HCT116 (cell line): ENCODE measurements at regions not wholly inside any gene's neighbourhood (a gene's known extent, or its start where the extent isn't known, plus 50 kb on each side); places are given as distances from the start of the nearest gene placed in this dataset.

ENCODE experiments used
- ATAC-seq: fragments of 200-7000 bp; cut with Tn5 transposase; 2 replicates; pipeline ENCODE4 v1.9.1; 2020; ENCODE audit warnings: mild to moderate bottlenecking, moderate library complexity
- BruUV-seq: library from RNA; stranded (reverse); fragments of 400-500 nt; replicated peaks from 2 replicates; lab custom pipeline; 2021; lab: Mats Ljungman, UMichigan
- CTCF ChIA-PET: fragments of 300-600 bp; sonication (Branson Sonifier 250); formaldehyde crosslinking; loops from one replicate; lab custom pipeline; 2021; ENCODE audit warnings: antibody characterized with exemption; lab: Charles Lee
- POLR2A ChIA-PET: fragments of 300-600, 350-600 bp; sonication (Branson Sonifier 250); formaldehyde crosslinking; loops from one replicate; lab custom pipeline; 2021; ENCODE audit warnings: antibody characterized with exemption; lab: Charles Lee
- RAD21 ChIA-PET, 2 experiments: fragments of 300-600 bp; sonication (Branson Sonifier 250); formaldehyde crosslinking; loops; one replicate each; lab custom pipeline; 2023; ENCODE audit warnings: low total read pairs in 2 of 2; ENCODE audit not compliant: uncharacterized antibody in 2 of 2, unreplicated experiment in 2 of 2, low non-redundant PET in 1 of 2; lab: Charles Lee
- DNase-seq: peaks from one replicate; pipeline ENCODE4 v3.0.0-alpha.2; 2010; ENCODE audit warnings: low read depth, low spot score
- H2AFZ ChIP-seq: fragments of 200-600 bp; shearing (Covaris generic), sonication (generic); 2 replicates; pipeline ENCODE4 v1.6.1; 2017; ENCODE audit warnings: low read depth, mixed run types, mixed read lengths, antibody characterized with exemption, low read length; ENCODE audit not compliant: poor library complexity, severe bottlenecking
- H3K27ac ChIP-seq: 2 replicates; pipeline ENCODE4 v1.5.1; 2012; ENCODE audit warnings: low read depth, low read length
- H3K27me3 ChIP-seq: fragments of 200-600 bp; sonication (generic); 2 replicates; pipeline ENCODE4 v1.6.1; 2016; ENCODE audit warnings: mixed run types, low read length, mixed read lengths; ENCODE audit not compliant: insufficient read depth
- H3K36me3 ChIP-seq, 2 experiments: fragments of 200-500 bp in 1 of 2; fragments of 200-600 bp in 1 of 2; sonication (Bioruptor generic) in 1 of 2; sonication (generic) in 1 of 2; 2 replicates each; pipeline versions ENCODE4 v1.5.1 to v1.6.1; 2014 to 2016; ENCODE audit warnings: low read length in 2 of 2, inconsistent platforms in 1 of 2, mixed read lengths in 1 of 2, mixed run types in 1 of 2; ENCODE audit not compliant: insufficient read depth in 2 of 2, control insufficient read depth in 1 of 2
- H3K4me1 ChIP-seq, 2 experiments: fragments of 200-600 bp in 1 of 2; sonication (generic) in 1 of 2; 2 replicates each; pipeline versions ENCODE4 v1.5.1 to v1.6.1; 2012 to 2017; ENCODE audit warnings: low read length in 2 of 2, inconsistent platforms in 1 of 2, mild to moderate bottlenecking in 1 of 2, mixed read lengths in 1 of 2, mixed run types in 1 of 2, moderate library complexity in 1 of 2; ENCODE audit not compliant: insufficient read depth in 2 of 2, control insufficient read depth in 1 of 2
- H3K4me2 ChIP-seq: fragments of 200-600 bp; sonication (generic); 2 replicates; pipeline ENCODE4 v1.6.1; 2017; ENCODE audit warnings: mixed run types, low read length, mixed read lengths
- H3K4me3 ChIP-seq, 2 experiments: fragments of 200-600 bp in 1 of 2; sonication (generic) in 1 of 2; replicated peaks in 1 of 2; 2 replicates each; pipeline ENCODE4 v1.5.1; 2011 to 2016; ENCODE audit warnings: low read length in 2 of 2, control low read depth in 1 of 2, low read depth in 1 of 2, mild to moderate bottlenecking in 1 of 2, mixed read lengths in 1 of 2, mixed run types in 1 of 2
- H3K79me2 ChIP-seq: fragments of 200-600 bp; sonication (generic); 2 replicates; pipeline ENCODE4 v1.6.1; 2017; ENCODE audit warnings: mild to moderate bottlenecking, mixed run types, low read length, moderate library complexity, mixed read lengths; ENCODE audit not compliant: insufficient read depth
- H3K9ac ChIP-seq: fragments of 200-600 bp; sonication (generic); 2 replicates; pipeline ENCODE4 v1.6.1; 2016; ENCODE audit warnings: low read length, mixed read lengths
- H3K9me2 ChIP-seq: fragments of 200-600 bp; sonication (generic), shearing (Covaris generic); 2 replicates; pipeline ENCODE4 v1.6.1; 2017; ENCODE audit warnings: mixed run types, mild to moderate bottlenecking, moderate library complexity; ENCODE audit not compliant: insufficient read depth
- H3K9me3 ChIP-seq, 2 experiments: fragments of 200-500 bp in 1 of 2; fragments of 200-600 bp in 1 of 2; sonication (Bioruptor generic) in 1 of 2; sonication (generic) in 1 of 2; 2 replicates each; pipeline ENCODE4 v1.6.1; 2014 to 2017; ENCODE audit warnings: low read length in 2 of 2, mixed read lengths in 2 of 2, inconsistent platforms in 1 of 2, low read depth in 1 of 2, mild to moderate bottlenecking in 1 of 2, mixed run types in 1 of 2, moderate library complexity in 1 of 2; ENCODE audit not compliant: control insufficient read depth in 1 of 2, insufficient read depth in 1 of 2
- H4K20me1 ChIP-seq: fragments of 200-600 bp; sonication (generic), shearing (Covaris generic); 2 replicates; pipeline ENCODE4 v1.6.1; 2017; ENCODE audit warnings: mixed run types, mild to moderate bottlenecking, moderate library complexity; ENCODE audit not compliant: insufficient read depth
- CEBPB ChIP-seq: IDR thresholded peaks from 2 replicates; pipeline ENCODE4 v1.6.1; 2012; ENCODE audit warnings: low read depth
- CTCF ChIP-seq, 3 experiments: fragments of 200-600 bp in 1 of 3; sonication (generic) in 1 of 3; IDR thresholded peaks in 2 of 3; conservative IDR thresholded peaks in 1 of 3; 2 replicates each; pipeline ENCODE4 v1.5.1; 2012 to 2017; ENCODE audit warnings: low read depth in 2 of 3, low read length in 2 of 3, antibody characterized with exemption in 1 of 3, borderline replicate concordance in 1 of 3, control low read depth in 1 of 3, mild to moderate bottlenecking in 1 of 3, mixed read lengths in 1 of 3, mixed run types in 1 of 3, moderate library complexity in 1 of 3; ENCODE audit not compliant: insufficient read depth in 1 of 3
- ELF1 ChIP-seq: IDR thresholded peaks from 2 replicates; pipeline ENCODE4 v1.6.1; 2012; ENCODE audit warnings: low read depth, borderline replicate concordance
- POLR2A ChIP-seq: IDR thresholded peaks from 2 replicates; pipeline ENCODE4 v1.7.0; 2011; ENCODE audit warnings: borderline replicate concordance; ENCODE audit not compliant: insufficient read depth, insufficient read length; ENCODE audit errors: extremely low read depth
- TCF7L2 ChIP-seq: IDR thresholded peaks from 2 replicates; pipeline ENCODE4 v1.7.0; 2011; ENCODE audit warnings: borderline replicate concordance, inconsistent platforms; ENCODE audit not compliant: insufficient read depth, insufficient read length; ENCODE audit errors: extremely low read depth
- YY1 ChIP-seq: IDR thresholded peaks from 2 replicates; pipeline ENCODE4 v1.6.1; 2011; ENCODE audit warnings: low read length, low read depth, moderate library complexity, mild to moderate bottlenecking; ENCODE audit not compliant: insufficient replicate concordance; ENCODE audit errors: extremely low read depth
- ZBTB33 ChIP-seq: IDR thresholded peaks from 2 replicates; pipeline ENCODE4 v1.6.1; 2011; ENCODE audit warnings: mild to moderate bottlenecking, low read length, moderate library complexity; ENCODE audit not compliant: insufficient replicate concordance; ENCODE audit errors: extremely low read depth
- intact Hi-C: fragments of 100-400 bp; cut with micrococcal nuclease; formaldehyde crosslinking; loops from 2 replicates; pipeline ENCODE4 v1.10.0; 2022
- TF ChIP-seq, protein P1 (sequence below): IDR thresholded peaks from 2 replicates; pipeline ENCODE4 v1.6.1; 2012; ENCODE audit warnings: low read depth

- TF ChIP-seq CTCF (IDR thresholded peaks at IDR 0.05 in 2 of 3, conservative IDR thresholded peaks at IDR 0.05 in 1 of 3; ENCODE audit: borderline replicate concordance in 1 of 3, insufficient read depth in 1 of 3, low read depth in 2 of 3, low read length in 2 of 3) (no peak), TCF7L2 (no peak)
Measured at GRCh38 chr22:27391092-27391770, 410.3 kb downstream of the MN1 start (continued).

DNA sequence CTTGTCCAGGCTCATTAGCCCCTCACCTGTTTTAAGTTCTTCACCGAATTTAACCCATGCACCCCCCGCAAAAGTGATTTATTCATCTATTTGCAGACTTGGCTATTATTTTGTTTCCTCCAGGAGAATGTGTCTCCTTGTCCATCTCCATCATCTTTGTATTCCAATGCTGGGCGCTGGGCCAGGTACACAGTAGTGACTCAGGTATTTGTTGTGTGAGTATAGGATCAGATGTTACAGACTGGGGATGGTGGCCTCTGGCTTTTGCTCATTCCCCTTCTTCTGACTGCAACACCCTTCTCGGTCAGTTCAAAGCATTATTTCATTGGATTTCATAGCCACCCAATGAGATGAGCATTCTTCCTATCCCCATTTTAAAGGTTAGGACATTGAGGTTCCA, 408.2 kb downstream of the MN1 start:
- Histone ChIP-seq H3K27ac (no peak overlapping the region), H4K20me1 (no peaks in the 10 kb centered on the region), H3K9me3 (no peaks in the 10 kb centered on the region), H3K27me3 (peaks cover 24% of the 10 kb centered on the region), H3K4me3 (no peak overlapping the region), H3K4me2 (no peak overlapping the region), H3K9ac (no peak overlapping the region), H3K79me2 (no peaks in the 10 kb centered on the region), H3K36me3 (no peaks in the 10 kb centered on the region), H2AFZ (no peak overlapping the region), H3K9me2 (no peaks in the 10 kb centered on the region), H3K4me1 (no peaks in the 10 kb centered on the region)
- ChIA-PET RAD21 (no interaction called here), POLR2A (no interaction called here), CTCF (no interaction called here)
- TF ChIP-seq CEBPB (no peak), YY1 (no peak), ELF1 (no peak), ZBTB33 (no peak), POLR2A (no peak)
- TF ChIP-seq, protein P1, sequence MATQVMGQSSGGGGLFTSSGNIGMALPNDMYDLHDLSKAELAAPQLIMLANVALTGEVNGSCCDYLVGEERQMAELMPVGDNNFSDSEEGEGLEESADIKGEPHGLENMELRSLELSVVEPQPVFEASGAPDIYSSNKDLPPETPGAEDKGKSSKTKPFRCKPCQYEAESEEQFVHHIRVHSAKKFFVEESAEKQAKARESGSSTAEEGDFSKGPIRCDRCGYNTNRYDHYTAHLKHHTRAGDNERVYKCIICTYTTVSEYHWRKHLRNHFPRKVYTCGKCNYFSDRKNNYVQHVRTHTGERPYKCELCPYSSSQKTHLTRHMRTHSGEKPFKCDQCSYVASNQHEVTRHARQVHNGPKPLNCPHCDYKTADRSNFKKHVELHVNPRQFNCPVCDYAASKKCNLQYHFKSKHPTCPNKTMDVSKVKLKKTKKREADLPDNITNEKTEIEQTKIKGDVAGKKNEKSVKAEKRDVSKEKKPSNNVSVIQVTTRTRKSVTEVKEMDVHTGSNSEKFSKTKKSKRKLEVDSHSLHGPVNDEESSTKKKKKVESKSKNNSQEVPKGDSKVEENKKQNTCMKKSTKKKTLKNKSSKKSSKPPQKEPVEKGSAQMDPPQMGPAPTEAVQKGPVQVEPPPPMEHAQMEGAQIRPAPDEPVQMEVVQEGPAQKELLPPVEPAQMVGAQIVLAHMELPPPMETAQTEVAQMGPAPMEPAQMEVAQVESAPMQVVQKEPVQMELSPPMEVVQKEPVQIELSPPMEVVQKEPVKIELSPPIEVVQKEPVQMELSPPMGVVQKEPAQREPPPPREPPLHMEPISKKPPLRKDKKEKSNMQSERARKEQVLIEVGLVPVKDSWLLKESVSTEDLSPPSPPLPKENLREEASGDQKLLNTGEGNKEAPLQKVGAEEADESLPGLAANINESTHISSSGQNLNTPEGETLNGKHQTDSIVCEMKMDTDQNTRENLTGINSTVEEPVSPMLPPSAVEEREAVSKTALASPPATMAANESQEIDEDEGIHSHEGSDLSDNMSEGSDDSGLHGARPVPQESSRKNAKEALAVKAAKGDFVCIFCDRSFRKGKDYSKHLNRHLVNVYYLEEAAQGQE: no peak
- BruUV-seq: no TSS peak
- ATAC-seq: no peak
- DNase-seq: no peak
- intact Hi-C loops: no loop called here
